ENCODE measurements at regions not wholly inside any gene's neighbourhood (a gene's known extent, or its start where the extent isn't known, plus 50 kb on each side); places are given as distances from the start of the nearest gene placed in this dataset.

DNA sequence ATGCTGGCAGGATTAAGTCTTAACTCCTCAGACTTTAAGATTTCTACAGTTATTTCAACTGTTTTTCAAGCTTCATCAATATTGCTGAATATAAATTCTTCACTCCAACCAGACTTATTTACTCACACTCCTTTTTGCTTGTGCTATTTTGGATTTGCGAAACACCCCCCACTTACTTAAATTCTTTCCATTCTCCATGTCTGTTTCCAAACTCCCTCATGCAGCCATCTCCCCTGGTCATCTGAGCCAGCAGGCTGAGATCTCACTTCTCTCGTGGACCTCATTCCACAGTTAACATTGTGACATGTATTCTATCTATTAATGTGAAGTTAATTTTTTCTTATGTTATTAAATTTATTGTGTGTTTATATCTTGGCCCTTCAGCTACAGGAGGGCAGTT lies 188.9 kb upstream of the HDAC9 start:
- Histone ChIP-seq H3K9me3 (no peaks in the 10 kb centered on the region), H3K27ac (no peak overlapping the region), H3K4me1 (no peaks in the 10 kb centered on the region), H3K27me3 (no peaks in the 10 kb centered on the region), H3K36me3 (no peaks in the 10 kb centered on the region), H3K4me3 (no peak overlapping the region)
- TF ChIP-seq, protein P1, sequence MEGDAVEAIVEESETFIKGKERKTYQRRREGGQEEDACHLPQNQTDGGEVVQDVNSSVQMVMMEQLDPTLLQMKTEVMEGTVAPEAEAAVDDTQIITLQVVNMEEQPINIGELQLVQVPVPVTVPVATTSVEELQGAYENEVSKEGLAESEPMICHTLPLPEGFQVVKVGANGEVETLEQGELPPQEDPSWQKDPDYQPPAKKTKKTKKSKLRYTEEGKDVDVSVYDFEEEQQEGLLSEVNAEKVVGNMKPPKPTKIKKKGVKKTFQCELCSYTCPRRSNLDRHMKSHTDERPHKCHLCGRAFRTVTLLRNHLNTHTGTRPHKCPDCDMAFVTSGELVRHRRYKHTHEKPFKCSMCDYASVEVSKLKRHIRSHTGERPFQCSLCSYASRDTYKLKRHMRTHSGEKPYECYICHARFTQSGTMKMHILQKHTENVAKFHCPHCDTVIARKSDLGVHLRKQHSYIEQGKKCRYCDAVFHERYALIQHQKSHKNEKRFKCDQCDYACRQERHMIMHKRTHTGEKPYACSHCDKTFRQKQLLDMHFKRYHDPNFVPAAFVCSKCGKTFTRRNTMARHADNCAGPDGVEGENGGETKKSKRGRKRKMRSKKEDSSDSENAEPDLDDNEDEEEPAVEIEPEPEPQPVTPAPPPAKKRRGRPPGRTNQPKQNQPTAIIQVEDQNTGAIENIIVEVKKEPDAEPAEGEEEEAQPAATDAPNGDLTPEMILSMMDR (IDR thresholded peaks at IDR 0.05): no peak
- no peak for TF ChIP-seq POLR2A (IDR thresholded peaks at IDR 0.05)
- WGBS (ENCODE audit: insufficient coverage, low coverage, low lambda C conversion rate, missing lambda C conversion rate): 66% methylated on average over 2 of the region's 2 CpGs
- ATAC-seq (no peak), DNase-seq (no peak)
- intact Hi-C loops (cut with DNase I): no loop called here

DNA sequence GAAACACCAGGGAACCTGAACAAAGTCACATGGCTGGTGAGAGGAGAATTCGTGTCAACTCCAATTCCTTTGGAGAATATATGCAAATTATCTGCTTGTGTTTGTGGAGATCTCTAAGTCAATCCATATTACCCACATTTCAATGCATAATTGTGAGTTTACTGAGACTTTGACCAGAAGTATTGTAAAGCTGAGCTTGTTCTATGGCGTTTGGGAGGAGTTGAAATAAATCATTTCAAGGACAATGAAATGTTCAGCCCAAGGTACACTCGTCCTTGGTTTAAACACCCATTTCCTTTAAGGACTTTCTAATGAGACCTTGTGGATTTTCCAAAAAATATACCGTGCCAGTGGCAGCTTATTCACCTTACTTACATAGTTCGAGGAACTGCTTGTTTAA lies 186.6 kb upstream of the HDAC9 start:
- Histone ChIP-seq H3K4me3 (no peak overlapping the region), H3K36me3 (no peaks in the 10 kb centered on the region), H3K27ac (no peak overlapping the region), H3K4me1 (no peaks in the 10 kb centered on the region), H3K27me3 (no peaks in the 10 kb centered on the region), H3K9me3 (no peaks in the 10 kb centered on the region)
- DNase-seq: no peak
- no peak for ATAC-seq
- 30% methylated on average over 5 of the region's 5 CpGs for WGBS (ENCODE audit: insufficient coverage, low coverage, low lambda C conversion rate, missing lambda C conversion rate)
- intact Hi-C loops (cut with DNase I): no loop called here
- TF ChIP-seq, protein P1 (IDR thresholded peaks at IDR 0.05): no peak
- TF ChIP-seq POLR2A (IDR thresholded peaks at IDR 0.05): no peak

DNA sequence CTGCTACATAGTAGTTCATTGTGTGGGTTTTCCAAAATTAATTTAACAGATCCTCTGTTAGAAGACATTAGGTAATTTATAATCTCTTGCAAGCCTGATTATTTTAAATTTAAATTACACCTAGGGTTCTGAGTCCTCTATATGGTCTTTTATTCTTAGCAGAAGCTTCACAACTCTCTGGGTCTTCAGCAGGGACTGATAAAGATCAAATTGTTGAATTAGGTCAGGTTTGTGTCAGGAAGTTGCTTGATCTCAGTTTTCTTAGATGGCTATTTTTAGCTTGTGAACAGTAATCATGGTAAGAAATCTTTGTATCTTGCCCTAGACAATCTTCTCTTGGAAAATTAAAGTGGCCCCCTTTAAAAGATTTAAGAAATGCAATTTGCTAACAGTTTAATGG lies 183.1 kb upstream of the HDAC9 start:
- no peak for ATAC-seq
- H3K9me3 ChIP-seq: no peaks in the 10 kb centered on the region
- no peaks in the 10 kb centered on the region for H3K4me1 ChIP-seq
- no peak overlapping the region for H3K27ac ChIP-seq
- H3K4me3 ChIP-seq: no peak overlapping the region
- no peaks in the 10 kb centered on the region for H3K27me3 ChIP-seq
- DNase-seq: no peak
- TF ChIP-seq, protein P1 (IDR thresholded peaks at IDR 0.05): no peak
- no peak for TF ChIP-seq POLR2A (IDR thresholded peaks at IDR 0.05)
- no peaks in the 10 kb centered on the region for H3K36me3 ChIP-seq
- intact Hi-C loops (cut with DNase I): no loop called here

DNA sequence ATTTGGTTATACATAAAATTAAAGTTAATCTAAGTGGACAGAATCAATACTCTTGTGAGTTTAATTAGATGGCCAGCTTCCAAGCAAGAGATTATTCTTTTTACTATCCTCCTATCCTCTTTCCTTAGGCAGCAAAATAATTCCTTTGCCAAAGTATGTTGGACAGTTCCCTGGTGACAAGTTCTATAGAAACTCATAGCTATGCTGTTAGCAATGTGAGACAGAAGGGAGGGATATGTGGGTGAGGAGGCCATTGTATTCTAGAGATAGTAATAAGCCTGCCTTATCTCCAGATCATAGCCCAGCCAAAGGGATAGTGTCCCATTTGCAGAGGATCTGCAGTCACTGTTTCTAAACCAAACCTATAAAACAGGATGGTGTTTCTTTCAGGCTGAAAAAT lies 181.6 kb upstream of the HDAC9 start:
- H3K27me3 ChIP-seq: no peaks in the 10 kb centered on the region
- intact Hi-C loops (cut with DNase I): no loop called here
- DNase-seq (no peak), ATAC-seq (no peak)
- TF ChIP-seq, protein P1 (IDR thresholded peaks at IDR 0.05): no peak
- no peak for TF ChIP-seq POLR2A (IDR thresholded peaks at IDR 0.05)
- H3K36me3 ChIP-seq: no peaks in the 10 kb centered on the region
- H3K9me3 ChIP-seq: no peaks in the 10 kb centered on the region
- H3K27ac ChIP-seq: no peak overlapping the region
- H3K4me1 ChIP-seq: no peaks in the 10 kb centered on the region
- no peak overlapping the region for H3K4me3 ChIP-seq

DNA sequence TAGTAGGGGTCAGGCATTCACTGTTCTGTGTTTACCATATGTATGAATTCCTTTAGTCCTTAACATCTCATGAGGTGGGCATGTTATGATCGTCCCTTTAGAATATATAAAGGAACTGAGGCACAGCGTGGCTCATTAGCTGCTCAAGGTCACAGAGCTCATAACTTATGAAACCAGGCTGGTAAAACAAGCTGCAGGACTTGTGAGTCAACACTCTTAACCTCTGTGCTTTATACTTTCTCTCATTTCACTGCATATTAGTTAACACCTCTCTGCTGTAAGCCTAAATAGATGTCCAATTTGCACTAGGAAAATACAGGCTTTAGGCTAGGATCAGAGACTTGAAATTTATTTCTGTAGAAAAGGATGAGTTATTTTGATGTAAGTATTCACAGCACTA lies 180.3 kb upstream of the HDAC9 start:
- H3K4me1 ChIP-seq: no peaks in the 10 kb centered on the region
- no peaks in the 10 kb centered on the region for H3K36me3 ChIP-seq
- H3K4me3 ChIP-seq: no peak overlapping the region
- 83% methylated on average over 1 of the region's 2 CpGs for WGBS (ENCODE audit: insufficient coverage, low coverage, low lambda C conversion rate, missing lambda C conversion rate)
- H3K9me3 ChIP-seq: no peaks in the 10 kb centered on the region
- no peaks in the 10 kb centered on the region for H3K27me3 ChIP-seq
- no peak overlapping the region for H3K27ac ChIP-seq
- DNase-seq (no peak), ATAC-seq (no peak)
- intact Hi-C loops (cut with DNase I): no loop called here
- TF ChIP-seq POLR2A (IDR thresholded peaks at IDR 0.05): no peak
- TF ChIP-seq, protein P1 (IDR thresholded peaks at IDR 0.05): no peak

All from right lobe of liver (tissue), 6 donors.